HEK293 (cell line): ENCODE measurements at regions not wholly inside any gene's neighbourhood (a gene's known extent, or its start where the extent isn't known, plus 50 kb on each side); places are given as distances from the start of the nearest gene placed in this dataset.
A peak's percentile ranks its signal among the peaks of the same experiment; 100 is the strongest.

Experiments
- CTCF ChIA-PET: fragments of 350-600 bp; formaldehyde crosslinking; extraction: SDS; loops from one replicate; lab custom pipeline; 2021; ENCODE audit warnings: antibody characterized with exemption; lab: Yijun Ruan, JAX
- POLR2A ChIA-PET: fragments of 300-600 bp; formaldehyde crosslinking; extraction: SDS; loops from one replicate; lab custom pipeline; 2020; ENCODE audit warnings: antibody characterized with exemption, inconsistent platforms; lab: Yijun Ruan, JAX
- H3K27ac ChIP-seq: fragments of 200-500 bp; sonication (Bioruptor generic); 2 replicates; pipeline ENCODE4 v1.5.1; 2014; ENCODE audit warnings: low read depth, low read length, control low read depth, inconsistent platforms; ENCODE audit errors: extremely low read depth
- H3K36me3 ChIP-seq, 2 experiments: fragments of 200-500 bp in 1 of 2; sonication (Bioruptor generic) in 1 of 2; 1 replicate in 1 of 2; 2 replicates in 1 of 2; pipeline ENCODE4 v1.5.1; 2014 to 2017; ENCODE audit warnings: inconsistent platforms in 2 of 2, low read length in 2 of 2; ENCODE audit not compliant: control insufficient read depth in 2 of 2, insufficient read depth in 1 of 2
- H3K4me1 ChIP-seq: fragments of 200-500 bp; sonication (Bioruptor generic); 2 replicates; pipeline ENCODE4 v1.5.1; 2014; ENCODE audit warnings: mild to moderate bottlenecking, low read length, inconsistent platforms; ENCODE audit not compliant: control insufficient read depth, insufficient read depth
- H3K4me3 ChIP-seq: 2 replicates; pipeline ENCODE4 v1.5.1; 2011; ENCODE audit warnings: low read depth, mild to moderate bottlenecking, control low read depth, low read length, moderate library complexity
- H3K9me3 ChIP-seq: fragments of 200-500 bp; sonication (Bioruptor generic); 2 replicates; pipeline ENCODE4 v1.5.1; 2014; ENCODE audit warnings: low read depth, low read length, inconsistent platforms; ENCODE audit not compliant: control insufficient read depth, insufficient read depth
- BCL11B ChIP-seq: fragments of 450-650 bp; formaldehyde crosslinking; IDR thresholded peaks from 2 replicates; pipeline ENCODE4 v1.5.1; 2016; ENCODE audit warnings: low read depth, missing biosample characterization, missing genetic modification characterization
- EGR2 ChIP-seq: fragments of 450-650 bp; formaldehyde crosslinking; IDR thresholded peaks from 2 replicates; pipeline ENCODE4 v1.5.1; 2016; ENCODE audit warnings: low read depth, missing biosample characterization, missing genetic modification characterization
- KLF7 ChIP-seq: fragments of 450-650 bp; formaldehyde crosslinking; IDR thresholded peaks from 2 replicates; pipeline ENCODE4 v1.5.1; 2016; ENCODE audit warnings: missing biosample characterization, missing genetic modification characterization, borderline replicate concordance
- ZBTB1 ChIP-seq: fragments of 450-650 bp; formaldehyde crosslinking; IDR thresholded peaks from 2 replicates; pipeline ENCODE4 v1.5.1; 2016; ENCODE audit warnings: missing biosample characterization, missing genetic modification characterization
- ZBTB20 ChIP-seq: fragments of 450-650 bp; formaldehyde crosslinking; IDR thresholded peaks from 2 replicates; pipeline ENCODE4 v1.5.1; 2016; ENCODE audit warnings: missing biosample characterization, missing genetic modification characterization
- ZBTB8A ChIP-seq: fragments of 450-650 bp; formaldehyde crosslinking; IDR thresholded peaks from 2 replicates; pipeline ENCODE4 v1.5.1; 2016; ENCODE audit warnings: missing biosample characterization, missing genetic modification characterization
- ZFP3 ChIP-seq: fragments of 450-650 bp; formaldehyde crosslinking; IDR thresholded peaks from 2 replicates; pipeline ENCODE4 v1.5.1; 2016; ENCODE audit warnings: low read depth, missing biosample characterization, missing genetic modification characterization
- ZIC2 ChIP-seq: fragments of 450-650 bp; formaldehyde crosslinking; IDR thresholded peaks from 2 replicates; pipeline ENCODE4 v1.5.1; 2016; ENCODE audit warnings: missing biosample characterization, missing genetic modification characterization
- ZNF114 ChIP-seq: fragments of 450-650 bp; formaldehyde crosslinking; IDR thresholded peaks from 2 replicates; pipeline ENCODE4 v1.5.0; 2017; ENCODE audit warnings: missing biosample characterization, missing genetic modification characterization
- ZNF155 ChIP-seq: fragments of 450-650 bp; formaldehyde crosslinking; IDR thresholded peaks from 2 replicates; pipeline ENCODE4 v1.5.1; 2016; ENCODE audit warnings: missing biosample characterization, missing genetic modification characterization
- ZNF16 ChIP-seq: fragments of 450-650 bp; formaldehyde crosslinking; IDR thresholded peaks from 2 replicates; pipeline ENCODE4 v1.5.1; 2016; ENCODE audit warnings: low read depth, missing biosample characterization, missing genetic modification characterization
- ZNF214 ChIP-seq: fragments of 450-650 bp; formaldehyde crosslinking; IDR thresholded peaks from 2 replicates; pipeline ENCODE4 v1.5.1; 2017; ENCODE audit warnings: missing biosample characterization, mild to moderate bottlenecking, missing genetic modification characterization, borderline replicate concordance
- ZNF335 ChIP-seq: fragments of 450-650 bp; formaldehyde crosslinking; conservative IDR thresholded peaks from 2 replicates; pipeline ENCODE4 v1.5.1; 2016; ENCODE audit warnings: missing biosample characterization, missing genetic modification characterization
- ZNF48 ChIP-seq: fragments of 450-650 bp; formaldehyde crosslinking; IDR thresholded peaks from 2 replicates; pipeline ENCODE4 v1.5.1; 2016; ENCODE audit warnings: missing biosample characterization, missing genetic modification characterization
- ZNF514 ChIP-seq: fragments of 450-650 bp; formaldehyde crosslinking; IDR thresholded peaks from 2 replicates; pipeline ENCODE4 v1.5.1; 2016; ENCODE audit warnings: missing biosample characterization, missing genetic modification characterization
- TF ChIP-seq, protein P1 (sequence below): fragments of 450-650 bp; formaldehyde crosslinking; IDR thresholded peaks from 2 replicates; pipeline ENCODE4 v1.5.1; 2016; ENCODE audit warnings: missing biosample characterization, missing genetic modification characterization
- TF ChIP-seq, protein P2 (sequence below): fragments of 450-650 bp; formaldehyde crosslinking; IDR thresholded peaks from 2 replicates; pipeline ENCODE4 v1.5.1; 2016; ENCODE audit warnings: missing biosample characterization, missing genetic modification characterization
- TF ChIP-seq, protein P3 (sequence below): fragments of 450-650 bp; formaldehyde crosslinking; IDR thresholded peaks from 2 replicates; pipeline ENCODE4 v1.5.1; 2017; ENCODE audit warnings: missing biosample characterization, missing genetic modification characterization
- TF ChIP-seq, protein P4 (sequence below): fragments of 450-650 bp; formaldehyde crosslinking; IDR thresholded peaks from 2 replicates; pipeline ENCODE4 v1.5.1; 2016; ENCODE audit warnings: missing biosample characterization, missing genetic modification characterization, low read depth
- TF ChIP-seq, protein P5 (sequence below): fragments of 450-650 bp; formaldehyde crosslinking; IDR thresholded peaks from 2 replicates; pipeline ENCODE4 v1.5.1; 2017; ENCODE audit warnings: missing biosample characterization, missing genetic modification characterization

DNA sequence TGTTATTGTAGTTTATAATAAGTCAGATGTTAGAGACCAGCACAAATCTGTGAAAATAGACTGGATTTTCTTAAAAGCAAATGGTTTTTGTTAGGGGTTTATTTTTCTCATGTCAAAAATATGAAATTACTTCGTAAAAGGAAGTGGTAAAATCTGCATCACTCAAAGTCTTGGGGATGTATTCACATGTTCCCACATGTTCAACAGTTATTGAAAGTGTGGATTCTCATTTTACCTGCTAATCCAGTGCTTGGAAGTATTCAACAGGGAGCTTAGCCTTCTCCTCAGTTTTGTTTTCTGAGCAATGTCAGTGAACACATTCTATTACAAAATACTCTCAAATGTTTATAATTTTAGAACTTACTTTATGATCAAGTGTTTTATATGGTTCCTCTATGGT is 352.0 kb downstream of the SOX2 start:
- ChIA-PET POLR2A (no interaction called here), CTCF (no interaction called here)
- H3K4me3 ChIP-seq, result no peak overlapping the region
- H3K4me1 ChIP-seq, result no peaks in the 10 kb centered on the region
- H3K27ac ChIP-seq, result no peak overlapping the region
- TF ChIP-seq ZBTB1 (tag by site-specific recombination) (no peak), ZNF214 (no peak), KLF7 (tag by site-specific recombination) (no peak)
- H3K9me3 ChIP-seq, result no peaks in the 10 kb centered on the region
- no peaks in the 10 kb centered on the region for H3K36me3 ChIP-seq

DNA sequence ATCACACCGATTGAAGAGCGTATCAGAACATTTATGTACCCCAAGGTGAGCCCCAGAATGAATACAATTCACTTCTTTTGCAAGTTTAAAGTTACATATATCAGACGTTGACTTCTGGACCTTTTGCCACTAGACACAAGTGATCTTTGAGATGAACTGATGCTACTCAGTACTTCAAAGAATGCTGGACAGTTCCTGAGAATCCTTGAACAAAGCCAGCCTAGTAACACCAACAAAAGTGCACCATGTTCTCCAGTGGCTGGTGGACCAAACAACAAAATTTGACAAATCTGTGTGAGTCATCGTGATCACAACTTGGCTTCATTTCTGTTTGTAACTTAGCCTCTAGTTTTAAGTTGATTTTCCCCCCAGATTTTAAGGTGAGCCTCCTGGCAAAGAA is 355.7 kb downstream of the SOX2 start:
- Histone ChIP-seq H3K4me3 (no peak overlapping the region), H3K36me3 (no peaks in the 10 kb centered on the region), H3K4me1 (no peaks in the 10 kb centered on the region), H3K9me3 (no peaks in the 10 kb centered on the region), H3K27ac (no peak overlapping the region)
- TF ChIP-seq, protein P1, sequence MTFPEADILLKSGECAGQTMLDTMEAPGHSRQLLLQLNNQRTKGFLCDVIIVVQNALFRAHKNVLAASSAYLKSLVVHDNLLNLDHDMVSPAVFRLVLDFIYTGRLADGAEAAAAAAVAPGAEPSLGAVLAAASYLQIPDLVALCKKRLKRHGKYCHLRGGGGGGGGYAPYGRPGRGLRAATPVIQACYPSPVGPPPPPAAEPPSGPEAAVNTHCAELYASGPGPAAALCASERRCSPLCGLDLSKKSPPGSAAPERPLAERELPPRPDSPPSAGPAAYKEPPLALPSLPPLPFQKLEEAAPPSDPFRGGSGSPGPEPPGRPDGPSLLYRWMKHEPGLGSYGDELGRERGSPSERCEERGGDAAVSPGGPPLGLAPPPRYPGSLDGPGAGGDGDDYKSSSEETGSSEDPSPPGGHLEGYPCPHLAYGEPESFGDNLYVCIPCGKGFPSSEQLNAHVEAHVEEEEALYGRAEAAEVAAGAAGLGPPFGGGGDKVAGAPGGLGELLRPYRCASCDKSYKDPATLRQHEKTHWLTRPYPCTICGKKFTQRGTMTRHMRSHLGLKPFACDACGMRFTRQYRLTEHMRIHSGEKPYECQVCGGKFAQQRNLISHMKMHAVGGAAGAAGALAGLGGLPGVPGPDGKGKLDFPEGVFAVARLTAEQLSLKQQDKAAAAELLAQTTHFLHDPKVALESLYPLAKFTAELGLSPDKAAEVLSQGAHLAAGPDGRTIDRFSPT (tag by site-specific recombination), result no peak
- TF ChIP-seq, protein P2, sequence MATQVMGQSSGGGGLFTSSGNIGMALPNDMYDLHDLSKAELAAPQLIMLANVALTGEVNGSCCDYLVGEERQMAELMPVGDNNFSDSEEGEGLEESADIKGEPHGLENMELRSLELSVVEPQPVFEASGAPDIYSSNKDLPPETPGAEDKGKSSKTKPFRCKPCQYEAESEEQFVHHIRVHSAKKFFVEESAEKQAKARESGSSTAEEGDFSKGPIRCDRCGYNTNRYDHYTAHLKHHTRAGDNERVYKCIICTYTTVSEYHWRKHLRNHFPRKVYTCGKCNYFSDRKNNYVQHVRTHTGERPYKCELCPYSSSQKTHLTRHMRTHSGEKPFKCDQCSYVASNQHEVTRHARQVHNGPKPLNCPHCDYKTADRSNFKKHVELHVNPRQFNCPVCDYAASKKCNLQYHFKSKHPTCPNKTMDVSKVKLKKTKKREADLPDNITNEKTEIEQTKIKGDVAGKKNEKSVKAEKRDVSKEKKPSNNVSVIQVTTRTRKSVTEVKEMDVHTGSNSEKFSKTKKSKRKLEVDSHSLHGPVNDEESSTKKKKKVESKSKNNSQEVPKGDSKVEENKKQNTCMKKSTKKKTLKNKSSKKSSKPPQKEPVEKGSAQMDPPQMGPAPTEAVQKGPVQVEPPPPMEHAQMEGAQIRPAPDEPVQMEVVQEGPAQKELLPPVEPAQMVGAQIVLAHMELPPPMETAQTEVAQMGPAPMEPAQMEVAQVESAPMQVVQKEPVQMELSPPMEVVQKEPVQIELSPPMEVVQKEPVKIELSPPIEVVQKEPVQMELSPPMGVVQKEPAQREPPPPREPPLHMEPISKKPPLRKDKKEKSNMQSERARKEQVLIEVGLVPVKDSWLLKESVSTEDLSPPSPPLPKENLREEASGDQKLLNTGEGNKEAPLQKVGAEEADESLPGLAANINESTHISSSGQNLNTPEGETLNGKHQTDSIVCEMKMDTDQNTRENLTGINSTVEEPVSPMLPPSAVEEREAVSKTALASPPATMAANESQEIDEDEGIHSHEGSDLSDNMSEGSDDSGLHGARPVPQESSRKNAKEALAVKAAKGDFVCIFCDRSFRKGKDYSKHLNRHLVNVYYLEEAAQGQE, result peak; percentile 82
- ChIA-PET POLR2A (no interaction called here), CTCF (no interaction called here)

DNA sequence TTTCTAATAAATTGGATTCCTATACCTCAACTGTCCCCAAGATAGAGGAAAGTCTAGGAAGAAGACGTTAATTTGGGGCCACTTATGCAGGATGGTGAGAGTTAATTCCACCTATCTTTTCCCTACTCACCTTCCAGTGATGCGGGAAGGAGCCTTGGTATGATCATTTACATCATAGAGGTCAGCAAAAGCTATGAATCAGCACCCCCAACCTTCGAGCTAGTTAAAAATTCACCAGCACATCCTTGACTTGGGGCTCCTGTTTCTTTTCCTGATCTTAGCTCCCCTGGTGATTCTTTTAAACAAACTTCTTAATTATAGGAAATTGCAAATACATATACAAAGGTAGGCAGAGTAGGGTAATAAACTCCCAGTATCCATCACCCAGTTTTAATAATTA is 366.6 kb downstream of the SOX2 start:
- H3K36me3 ChIP-seq, result no peaks in the 10 kb centered on the region
- no peak overlapping the region for H3K27ac ChIP-seq
- no peaks in the 10 kb centered on the region for H3K4me1 ChIP-seq
- ChIA-PET POLR2A (no interaction called here), CTCF (no interaction called here)
- no peak overlapping the region for H3K4me3 ChIP-seq
- no peaks in the 10 kb centered on the region for H3K9me3 ChIP-seq
- TF ChIP-seq BCL11B (tag by site-specific recombination), result no peak
- no peak for TF ChIP-seq ZIC2 (tag by site-specific recombination)
- no peak for TF ChIP-seq ZNF114 (tag by site-specific recombination)
- TF ChIP-seq ZNF514 (tag by site-specific recombination), result no peak

DNA sequence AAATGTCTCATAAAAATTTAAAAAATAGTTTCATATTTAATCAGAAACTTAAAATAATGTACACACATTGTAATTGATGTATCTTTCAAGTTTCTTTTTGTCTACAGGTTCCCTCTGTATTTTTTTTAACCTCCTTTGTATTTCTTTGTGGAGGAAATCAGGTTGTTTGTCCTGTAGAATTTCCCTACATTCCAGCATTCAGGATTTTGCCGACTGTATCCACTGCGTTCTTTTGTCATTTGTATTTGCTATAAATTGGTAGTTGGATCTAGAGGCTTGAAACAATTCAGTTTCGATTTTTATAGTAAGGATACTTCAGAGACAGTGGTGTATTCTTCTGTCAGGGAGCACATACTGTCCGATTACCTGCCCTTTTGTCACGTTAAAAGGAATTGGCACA is 367.2 kb downstream of the SOX2 start:
- CTCF ChIA-PET, result no interaction called here
- no peaks in the 10 kb centered on the region for H3K4me1 ChIP-seq
- H3K9me3 ChIP-seq, result no peaks in the 10 kb centered on the region
- no peak overlapping the region for H3K27ac ChIP-seq
- no peaks in the 10 kb centered on the region for H3K36me3 ChIP-seq
- POLR2A ChIA-PET, result no interaction called here
- no peak overlapping the region for H3K4me3 ChIP-seq
- TF ChIP-seq ZNF335, result no peak
- no peak for TF ChIP-seq ZBTB20 (tag by site-specific recombination)
- TF ChIP-seq, protein P3, sequence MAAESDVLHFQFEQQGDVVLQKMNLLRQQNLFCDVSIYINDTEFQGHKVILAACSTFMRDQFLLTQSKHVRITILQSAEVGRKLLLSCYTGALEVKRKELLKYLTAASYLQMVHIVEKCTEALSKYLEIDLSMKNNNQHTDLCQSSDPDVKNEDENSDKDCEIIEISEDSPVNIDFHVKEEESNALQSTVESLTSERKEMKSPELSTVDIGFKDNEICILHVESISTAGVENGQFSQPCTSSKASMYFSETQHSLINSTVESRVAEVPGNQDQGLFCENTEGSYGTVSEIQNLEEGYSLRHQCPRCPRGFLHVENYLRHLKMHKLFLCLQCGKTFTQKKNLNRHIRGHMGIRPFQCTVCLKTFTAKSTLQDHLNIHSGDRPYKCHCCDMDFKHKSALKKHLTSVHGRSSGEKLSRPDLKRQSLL (tag by site-specific recombination), result no peak
- TF ChIP-seq ZNF16 (tag by site-specific recombination), result no peak
- TF ChIP-seq ZNF155 (tag by site-specific recombination), result no peak
- TF ChIP-seq ZBTB8A, result no peak
- TF ChIP-seq, protein P4, sequence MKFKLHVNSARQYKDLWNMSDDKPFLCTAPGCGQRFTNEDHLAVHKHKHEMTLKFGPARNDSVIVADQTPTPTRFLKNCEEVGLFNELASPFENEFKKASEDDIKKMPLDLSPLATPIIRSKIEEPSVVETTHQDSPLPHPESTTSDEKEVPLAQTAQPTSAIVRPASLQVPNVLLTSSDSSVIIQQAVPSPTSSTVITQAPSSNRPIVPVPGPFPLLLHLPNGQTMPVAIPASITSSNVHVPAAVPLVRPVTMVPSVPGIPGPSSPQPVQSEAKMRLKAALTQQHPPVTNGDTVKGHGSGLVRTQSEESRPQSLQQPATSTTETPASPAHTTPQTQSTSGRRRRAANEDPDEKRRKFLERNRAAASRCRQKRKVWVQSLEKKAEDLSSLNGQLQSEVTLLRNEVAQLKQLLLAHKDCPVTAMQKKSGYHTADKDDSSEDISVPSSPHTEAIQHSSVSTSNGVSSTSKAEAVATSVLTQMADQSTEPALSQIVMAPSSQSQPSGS, result no peak
- TF ChIP-seq, protein P5, sequence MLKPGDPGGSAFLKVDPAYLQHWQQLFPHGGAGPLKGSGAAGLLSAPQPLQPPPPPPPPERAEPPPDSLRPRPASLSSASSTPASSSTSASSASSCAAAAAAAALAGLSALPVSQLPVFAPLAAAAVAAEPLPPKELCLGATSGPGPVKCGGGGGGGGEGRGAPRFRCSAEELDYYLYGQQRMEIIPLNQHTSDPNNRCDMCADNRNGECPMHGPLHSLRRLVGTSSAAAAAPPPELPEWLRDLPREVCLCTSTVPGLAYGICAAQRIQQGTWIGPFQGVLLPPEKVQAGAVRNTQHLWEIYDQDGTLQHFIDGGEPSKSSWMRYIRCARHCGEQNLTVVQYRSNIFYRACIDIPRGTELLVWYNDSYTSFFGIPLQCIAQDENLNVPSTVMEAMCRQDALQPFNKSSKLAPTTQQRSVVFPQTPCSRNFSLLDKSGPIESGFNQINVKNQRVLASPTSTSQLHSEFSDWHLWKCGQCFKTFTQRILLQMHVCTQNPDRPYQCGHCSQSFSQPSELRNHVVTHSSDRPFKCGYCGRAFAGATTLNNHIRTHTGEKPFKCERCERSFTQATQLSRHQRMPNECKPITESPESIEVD (tag by site-specific recombination), result no peak
- TF ChIP-seq ZFP3 (tag by site-specific recombination), result no peak
- no peak for TF ChIP-seq EGR2
- TF ChIP-seq ZNF48, result no peak
